CD4-positive, alpha-beta T cell (primary cell): ENCODE measurements at regions not wholly inside any gene's neighbourhood (a gene's known extent, or its start where the extent isn't known, plus 50 kb on each side); places are given as distances from the start of the nearest gene placed in this dataset.

Experiments
- ATAC-seq: fragments of 200-7000 bp; cut with Tn5 transposase; one replicate; pipeline ENCODE4 v1.10.0; 2022; ENCODE audit warnings: mild to moderate bottlenecking; ENCODE audit not compliant: poor library complexity
- CTCF ChIA-PET: fragments of 350-600 bp; sonication (Branson Sonifier 250); formaldehyde crosslinking; loops from one replicate; lab custom pipeline; 2021; ENCODE audit warnings: antibody characterized with exemption, inconsistent platforms; lab: Charles Lee
- POLR2A ChIA-PET: fragments of 350-600 bp; sonication (Branson Sonifier 250); formaldehyde crosslinking; loops from one replicate; lab custom pipeline; 2021; ENCODE audit warnings: antibody characterized with exemption, inconsistent platforms; lab: Charles Lee
- DNase-seq, 14 experiments: peaks; one replicate each; pipeline ENCODE4 v3.0.0-alpha.2; 2013 to 2020; ENCODE audit warnings: mixed read lengths in 2 of 14
- H3K27ac ChIP-seq, 2 donors: one replicate each; pipeline versions ENCODE4 v1.5.1 to v1.7.0; 2013; ENCODE audit warnings: low read length in 2 of 2, low read depth in 1 of 2, mild to moderate bottlenecking in 1 of 2
- H3K27me3 ChIP-seq, 2 experiments: 1 replicate in 1 of 2; 2 replicates in 1 of 2; pipeline versions ENCODE4 v1.6.1 to v1.7.0; 2013; ENCODE audit warnings: low read length in 2 of 2, control low read depth in 1 of 2, mild to moderate bottlenecking in 1 of 2, moderate library complexity in 1 of 2; ENCODE audit not compliant: insufficient read depth in 2 of 2, control insufficient read depth in 1 of 2
- H3K36me3 ChIP-seq: one replicate; pipeline ENCODE4 v1.6.1; 2013; ENCODE audit warnings: low read length, control low read depth; ENCODE audit not compliant: insufficient read depth
- H3K4me1 ChIP-seq: one replicate; pipeline ENCODE4 v1.6.1; 2013; ENCODE audit warnings: low read length, control low read depth; ENCODE audit not compliant: insufficient read depth
- H3K4me3 ChIP-seq: one replicate; pipeline ENCODE4 v1.5.1; 2013; ENCODE audit warnings: mild to moderate bottlenecking, low read length, moderate library complexity
- H3K9me3 ChIP-seq, 2 experiments: 1 replicate in 1 of 2; 2 replicates in 1 of 2; pipeline versions ENCODE4 v1.6.1 to v1.7.0; 2013; ENCODE audit warnings: low read length in 2 of 2, mild to moderate bottlenecking in 2 of 2, control low read depth in 1 of 2, moderate library complexity in 1 of 2; ENCODE audit not compliant: control insufficient read depth in 1 of 2, insufficient read depth in 1 of 2
- H3K27ac Mint-ChIP-seq: one replicate; pipeline ENCODE4 v1.8.0; 2020; ENCODE audit warnings: mixed read lengths
- H3K27me3 Mint-ChIP-seq: one replicate; pipeline ENCODE4 v1.8.0; 2021; ENCODE audit warnings: mixed read lengths
- H3K36me3 Mint-ChIP-seq: one replicate; pipeline ENCODE4 v1.8.0; 2021; ENCODE audit warnings: low read depth, mixed read lengths
- H3K4me1 Mint-ChIP-seq: one replicate; pipeline ENCODE4 v1.8.0; 2021; ENCODE audit warnings: low read depth, mixed read lengths
- H3K4me3 Mint-ChIP-seq: one replicate; pipeline ENCODE4 v1.8.0; 2020; ENCODE audit warnings: mild to moderate bottlenecking, mixed read lengths
- H3K9me3 Mint-ChIP-seq: one replicate; pipeline ENCODE4 v1.8.0; 2020; ENCODE audit warnings: mixed read lengths
- intact Hi-C, 2 experiments: fragments of 100-400 bp; cut with DNase I in 1 of 2; cut with micrococcal nuclease in 1 of 2; formaldehyde crosslinking; loops; one replicate each; pipeline versions ENCODE4 v1.15.1 to v1.9.0; 2023 to 2025; cut with DNase I, micrococcal nuclease
- TF ChIP-seq, protein P1 (sequence below): fragments of 200-600 bp; IDR thresholded peaks from one replicate; pipeline ENCODE4 v1.8.0; 2022; ENCODE audit warnings: antibody characterized with exemption, mild to moderate bottlenecking

DNA sequence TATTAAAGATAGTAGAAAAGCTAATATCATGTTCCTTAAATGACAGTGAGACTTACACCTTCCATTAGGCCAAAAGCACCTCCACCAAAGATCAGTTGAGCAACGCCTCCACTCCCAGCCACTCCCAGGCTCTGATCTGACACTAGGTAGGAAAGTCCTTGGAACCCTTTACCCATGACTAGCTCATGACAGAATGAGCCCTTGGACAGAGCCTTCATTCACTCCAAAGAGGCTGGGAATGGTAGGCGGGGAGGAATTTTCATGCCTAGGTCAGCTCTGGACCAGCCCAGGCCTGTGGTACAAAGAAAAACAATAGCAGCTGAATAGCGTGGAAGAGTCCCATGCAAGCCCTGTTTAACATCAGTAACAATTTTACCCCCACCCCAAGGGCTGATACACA lies 493.7 kb downstream of the NR2F1-AS1 start:
- H3K27ac Mint-ChIP-seq = no peak overlapping the region
- intact Hi-C loops = no loop called here
- peaks cover 2% of the 10 kb centered on the region for H3K9me3 Mint-ChIP-seq
- TF ChIP-seq, protein P1, sequence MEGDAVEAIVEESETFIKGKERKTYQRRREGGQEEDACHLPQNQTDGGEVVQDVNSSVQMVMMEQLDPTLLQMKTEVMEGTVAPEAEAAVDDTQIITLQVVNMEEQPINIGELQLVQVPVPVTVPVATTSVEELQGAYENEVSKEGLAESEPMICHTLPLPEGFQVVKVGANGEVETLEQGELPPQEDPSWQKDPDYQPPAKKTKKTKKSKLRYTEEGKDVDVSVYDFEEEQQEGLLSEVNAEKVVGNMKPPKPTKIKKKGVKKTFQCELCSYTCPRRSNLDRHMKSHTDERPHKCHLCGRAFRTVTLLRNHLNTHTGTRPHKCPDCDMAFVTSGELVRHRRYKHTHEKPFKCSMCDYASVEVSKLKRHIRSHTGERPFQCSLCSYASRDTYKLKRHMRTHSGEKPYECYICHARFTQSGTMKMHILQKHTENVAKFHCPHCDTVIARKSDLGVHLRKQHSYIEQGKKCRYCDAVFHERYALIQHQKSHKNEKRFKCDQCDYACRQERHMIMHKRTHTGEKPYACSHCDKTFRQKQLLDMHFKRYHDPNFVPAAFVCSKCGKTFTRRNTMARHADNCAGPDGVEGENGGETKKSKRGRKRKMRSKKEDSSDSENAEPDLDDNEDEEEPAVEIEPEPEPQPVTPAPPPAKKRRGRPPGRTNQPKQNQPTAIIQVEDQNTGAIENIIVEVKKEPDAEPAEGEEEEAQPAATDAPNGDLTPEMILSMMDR = no peak
- H3K27ac ChIP-seq = no peak overlapping the region
- H3K4me3 Mint-ChIP-seq = no peak overlapping the region
- POLR2A ChIA-PET = no interaction called here
- no peaks in the 10 kb centered on the region for H3K4me1 Mint-ChIP-seq
- ATAC-seq (no peak), DNase-seq (no peak)
- CTCF ChIA-PET = no interaction called here
- H3K27me3 Mint-ChIP-seq = no peaks in the 10 kb centered on the region
- H3K4me1 ChIP-seq = no peaks in the 10 kb centered on the region
- H3K36me3 ChIP-seq = no peaks in the 10 kb centered on the region
- H3K4me3 ChIP-seq = no peak overlapping the region
- H3K9me3 ChIP-seq = no peaks in the 10 kb centered on the region
- H3K36me3 Mint-ChIP-seq = no peaks in the 10 kb centered on the region
- H3K27me3 ChIP-seq = no peaks in the 10 kb centered on the region

DNA sequence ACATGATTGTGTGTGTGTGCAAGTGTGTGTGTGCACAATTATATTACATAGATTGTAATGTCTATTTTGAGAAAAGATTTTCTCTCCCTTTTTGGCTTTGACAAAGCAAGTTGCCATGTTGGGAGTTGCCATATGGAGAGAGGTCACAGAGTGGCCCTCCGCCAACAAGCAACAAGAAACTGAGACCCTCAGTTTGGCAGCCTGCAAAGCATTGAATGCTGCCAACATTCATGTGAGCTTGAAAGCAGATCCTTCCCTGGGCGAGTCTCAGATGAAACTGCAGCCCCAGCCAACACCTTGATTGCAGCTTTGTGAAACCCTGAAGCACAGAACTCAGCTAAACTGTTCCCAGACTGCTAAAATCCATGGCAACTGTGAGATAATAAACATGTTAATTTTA lies 498.0 kb downstream of the NR2F1-AS1 start:
- Mint-ChIP-seq H3K4me3 (no peak overlapping the region), H3K27ac (no peak overlapping the region), H3K4me1 (no peaks in the 10 kb centered on the region), H3K9me3 (peaks cover 2% of the 10 kb centered on the region), H3K27me3 (no peaks in the 10 kb centered on the region), H3K36me3 (no peaks in the 10 kb centered on the region)
- no peak overlapping the region for H3K4me3 ChIP-seq
- no peak overlapping the region for H3K27ac ChIP-seq
- intact Hi-C loops = no loop called here
- H3K36me3 ChIP-seq = no peaks in the 10 kb centered on the region
- TF ChIP-seq, protein P1 = no peak
- ATAC-seq = no peak
- no peaks in the 10 kb centered on the region for H3K4me1 ChIP-seq
- H3K9me3 ChIP-seq = no peaks in the 10 kb centered on the region
- DNase-seq = no peak
- CTCF ChIA-PET = no interaction called here
- POLR2A ChIA-PET = no interaction called here
- H3K27me3 ChIP-seq = no peaks in the 10 kb centered on the region

DNA sequence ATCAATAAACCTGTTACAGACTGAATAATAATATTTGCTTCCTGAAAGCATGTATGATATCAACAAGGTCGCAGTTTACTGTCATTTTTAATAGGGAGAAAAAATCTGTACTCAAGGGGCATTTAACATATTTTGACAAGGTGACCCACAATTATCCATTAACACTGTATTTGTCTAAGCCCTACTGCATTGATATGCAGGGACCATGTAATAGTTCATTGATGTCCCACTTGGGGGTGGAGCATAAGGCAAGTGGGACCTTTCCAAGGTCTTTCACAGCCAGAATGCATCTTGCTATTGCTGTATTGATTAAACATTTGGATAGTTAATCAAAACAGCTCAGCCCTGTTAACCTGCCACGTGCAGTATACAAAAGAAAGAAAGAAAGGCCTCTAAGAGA lies 502.0 kb downstream of the NR2F1-AS1 start:
- H3K36me3 Mint-ChIP-seq = no peaks in the 10 kb centered on the region
- Histone ChIP-seq H3K4me3 (no peak overlapping the region), H3K36me3 (no peaks in the 10 kb centered on the region), H3K27me3 (no peaks in the 10 kb centered on the region), H3K4me1 (no peaks in the 10 kb centered on the region), H3K9me3 (no peaks in the 10 kb centered on the region), H3K27ac (no peak overlapping the region)
- no peaks in the 10 kb centered on the region for H3K9me3 Mint-ChIP-seq
- H3K27me3 Mint-ChIP-seq = no peaks in the 10 kb centered on the region
- no peaks in the 10 kb centered on the region for H3K4me1 Mint-ChIP-seq
- CTCF ChIA-PET = no interaction called here
- DNase-seq (no peak), ATAC-seq (no peak)
- POLR2A ChIA-PET = no interaction called here
- intact Hi-C loops = no loop called here
- no peak overlapping the region for H3K4me3 Mint-ChIP-seq
- TF ChIP-seq, protein P1 = no peak
- no peak overlapping the region for H3K27ac Mint-ChIP-seq
